H7 (cell line): ENCODE measurements at regions not wholly inside any gene's neighbourhood (a gene's known extent, or its start where the extent isn't known, plus 50 kb on each side); places are given as distances from the start of the nearest gene placed in this dataset.

Experiments
- DNase-seq: peaks from one replicate; pipeline ENCODE4 v3.0.0; 2012
- H3K27me3 ChIP-seq: 2 replicates; pipeline ENCODE4 v1.6.0; 2011; ENCODE audit warnings: mild to moderate bottlenecking, low read length; ENCODE audit not compliant: control insufficient read depth, insufficient read depth
- H3K36me3 ChIP-seq: replicated peaks from 2 replicates; pipeline ENCODE4 v1.5.1; 2011; ENCODE audit warnings: low read length; ENCODE audit not compliant: control insufficient read depth, insufficient read depth
- H3K4me3 ChIP-seq: 2 replicates; pipeline ENCODE4 v1.5.1; 2011; ENCODE audit warnings: low read depth, mild to moderate bottlenecking, control low read depth, low read length, moderate library complexity; ENCODE audit not compliant: insufficient read depth

DNA sequence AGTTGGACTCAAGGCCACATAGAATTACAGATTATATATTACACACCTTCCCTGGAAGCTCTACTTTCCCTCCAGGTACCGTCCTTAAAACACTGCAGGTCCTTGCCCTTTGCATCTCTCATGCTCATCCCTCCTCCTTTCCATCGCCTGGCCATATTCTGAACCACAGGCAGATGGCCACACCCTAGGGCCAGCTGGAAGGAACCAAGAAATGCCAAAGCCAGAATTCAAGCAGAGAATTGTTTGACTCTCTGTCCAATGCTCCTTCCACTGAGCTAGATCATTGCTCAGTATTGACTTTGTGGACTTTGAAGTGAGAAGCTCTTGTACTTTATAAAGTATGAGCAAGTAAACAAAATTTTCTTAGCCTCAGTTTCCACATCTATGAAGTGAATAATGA, 170.3 kb upstream of the SLC24A5 start:
- no peak for DNase-seq
- no peaks in the 10 kb centered on the region for H3K27me3 ChIP-seq
- no peaks in the 10 kb centered on the region for H3K36me3 ChIP-seq
- H3K4me3 ChIP-seq = no peak overlapping the region

DNA sequence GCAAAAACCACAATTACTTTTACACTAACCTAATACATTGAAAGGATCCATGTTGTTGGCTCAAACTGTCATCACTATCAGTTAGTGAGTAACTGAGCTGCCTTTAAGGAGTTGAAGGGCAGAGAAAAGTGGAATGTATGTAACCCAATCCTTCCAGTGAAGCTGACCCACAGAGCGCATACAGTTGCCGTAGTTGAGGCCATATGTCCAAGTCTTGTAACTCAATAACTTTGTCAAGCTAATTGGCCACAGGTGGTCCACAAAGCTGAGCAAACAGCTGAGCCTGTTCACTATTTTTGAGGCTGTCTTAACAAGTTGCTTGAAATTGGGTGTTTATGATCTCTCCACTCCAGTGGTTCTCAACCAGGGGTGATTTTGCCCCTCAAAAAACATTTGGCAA, 169.0 kb upstream of the SLC24A5 start:
- H3K27me3 ChIP-seq = no peaks in the 10 kb centered on the region
- H3K4me3 ChIP-seq = no peak overlapping the region
- DNase-seq = no peak
- no peaks in the 10 kb centered on the region for H3K36me3 ChIP-seq

GRCh38 chr15:47954196-47954595, 166.6 kb upstream of the SLC24A5 start:
- no peaks in the 10 kb centered on the region for H3K36me3 ChIP-seq
- no peak overlapping the region for H3K4me3 ChIP-seq
- H3K27me3 ChIP-seq = no peaks in the 10 kb centered on the region
- no peak for DNase-seq

DNA sequence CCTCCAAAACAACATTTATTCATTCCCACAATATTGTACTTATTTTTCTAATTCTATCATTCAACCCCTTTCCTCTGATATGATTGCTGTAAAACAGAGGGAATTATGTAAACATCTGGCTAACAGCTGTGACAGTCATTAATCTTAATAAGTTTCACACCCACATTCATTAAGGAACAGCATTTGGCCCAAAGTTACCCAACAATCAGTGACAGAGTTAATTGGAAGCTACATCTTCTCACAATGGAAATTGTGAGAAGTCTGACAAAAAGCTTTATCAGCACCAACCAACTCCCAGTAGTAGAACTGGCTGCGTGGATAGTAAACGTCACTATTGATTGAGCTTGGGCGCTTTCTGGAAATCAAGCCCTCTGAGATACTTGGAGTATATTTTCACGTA, 165.8 kb upstream of the SLC24A5 start:
- Histone ChIP-seq H3K36me3 (no peaks in the 10 kb centered on the region), H3K27me3 (no peaks in the 10 kb centered on the region), H3K4me3 (no peak overlapping the region)
- no peak for DNase-seq

DNA sequence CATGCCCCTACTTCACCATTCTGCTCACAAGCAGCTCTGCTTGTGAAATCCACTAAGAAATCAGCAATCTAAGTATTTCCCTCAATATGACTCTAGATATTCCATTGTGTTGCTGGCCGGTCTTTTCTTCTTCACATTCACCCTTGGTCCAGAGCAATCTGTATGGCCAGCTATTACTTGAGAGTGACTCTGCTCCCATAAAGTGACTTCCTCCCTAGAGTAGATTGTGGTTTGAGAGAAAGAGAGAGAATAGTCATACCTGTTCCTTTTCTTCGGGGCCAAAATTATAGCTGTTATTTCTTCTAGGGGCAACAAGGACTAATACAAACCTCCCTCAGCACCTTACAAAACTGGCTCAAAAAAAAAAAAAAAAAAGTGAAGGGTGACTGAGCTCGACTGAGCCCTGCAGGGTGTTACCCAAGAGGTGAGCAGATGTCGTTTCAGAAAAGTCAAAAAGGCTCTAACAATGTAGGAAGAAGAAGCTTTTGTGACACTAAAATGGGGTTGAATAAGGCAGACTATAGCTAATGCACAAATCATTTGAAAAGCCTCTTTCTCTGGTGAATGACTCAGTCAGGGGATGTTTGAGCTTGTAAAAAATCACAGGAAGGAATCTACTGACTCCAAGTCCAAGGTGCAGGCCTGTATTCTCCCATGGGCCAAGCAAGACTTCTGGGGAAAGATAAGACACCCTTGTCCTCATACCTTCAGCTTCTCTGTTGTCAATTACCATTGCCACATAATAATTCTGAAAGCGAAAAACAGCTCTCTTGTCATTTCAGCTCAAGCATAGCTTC, 161.0 kb upstream of the SLC24A5 start:
- H3K4me3 ChIP-seq = no peak overlapping the region
- no peaks in the 10 kb centered on the region for H3K36me3 ChIP-seq
- DNase-seq = no peak
- H3K27me3 ChIP-seq = no peaks in the 10 kb centered on the region

- no peaks in the 10 kb centered on the region for H3K27me3 ChIP-seq
- H3K36me3 ChIP-seq = no peaks in the 10 kb centered on the region
- DNase-seq = no peak
- no peak overlapping the region for H3K4me3 ChIP-seq
These were observed 159.2 kb upstream of the SLC24A5 start for GRCh38 chr15:47961401-47962090.

GRCh38 chr15:47963265-47963664, 157.5 kb upstream of the SLC24A5 start:
- H3K27me3 ChIP-seq = no peaks in the 10 kb centered on the region
- H3K36me3 ChIP-seq = no peaks in the 10 kb centered on the region
- H3K4me3 ChIP-seq = no peak overlapping the region
- DNase-seq = no peak

DNA sequence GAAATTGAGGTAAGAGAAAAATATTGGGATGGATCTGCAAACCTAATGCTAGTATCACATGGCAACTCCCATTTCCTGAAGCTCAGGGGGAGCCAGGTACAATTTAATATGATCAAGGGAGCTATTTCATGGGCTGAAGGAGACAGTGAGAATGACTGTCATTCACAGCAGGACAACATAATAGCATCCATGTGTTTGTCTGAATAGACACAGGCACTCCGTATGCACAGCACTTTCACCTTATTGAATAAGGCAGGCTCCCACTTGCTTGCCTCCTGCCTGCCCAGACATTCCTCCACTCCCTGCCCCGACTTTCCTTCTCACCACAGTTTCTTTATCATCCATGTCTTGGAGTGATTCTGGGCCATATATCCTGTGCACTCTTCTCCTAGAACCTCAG, 156.6 kb upstream of the SLC24A5 start:
- H3K36me3 ChIP-seq = no peaks in the 10 kb centered on the region
- H3K4me3 ChIP-seq = no peak overlapping the region
- no peak for DNase-seq
- H3K27me3 ChIP-seq = no peaks in the 10 kb centered on the region

GRCh38 chr15:47965297-47965696, 155.5 kb upstream of the SLC24A5 start:
- H3K27me3 ChIP-seq = no peaks in the 10 kb centered on the region
- no peak overlapping the region for H3K4me3 ChIP-seq
- no peak for DNase-seq
- no peaks in the 10 kb centered on the region for H3K36me3 ChIP-seq

- DNase-seq = no peak
- H3K27me3 ChIP-seq = no peaks in the 10 kb centered on the region
- no peaks in the 10 kb centered on the region for H3K36me3 ChIP-seq
- no peak overlapping the region for H3K4me3 ChIP-seq
These were observed 152.2 kb upstream of the SLC24A5 start for GRCh38 chr15:47968593-47968992.

- no peak overlapping the region for H3K4me3 ChIP-seq
- DNase-seq = no peak
- H3K36me3 ChIP-seq = no peaks in the 10 kb centered on the region
- H3K27me3 ChIP-seq = no peaks in the 10 kb centered on the region
These were observed 149.2 kb upstream of the SLC24A5 start for GRCh38 chr15:47971637-47972036.

- DNase-seq = no peak
- Histone ChIP-seq H3K4me3 (no peak overlapping the region), H3K27me3 (no peaks in the 10 kb centered on the region), H3K36me3 (no peaks in the 10 kb centered on the region)
These were observed 148.1 kb upstream of the SLC24A5 start for GRCh38 chr15:47972738-47973137.

DNA sequence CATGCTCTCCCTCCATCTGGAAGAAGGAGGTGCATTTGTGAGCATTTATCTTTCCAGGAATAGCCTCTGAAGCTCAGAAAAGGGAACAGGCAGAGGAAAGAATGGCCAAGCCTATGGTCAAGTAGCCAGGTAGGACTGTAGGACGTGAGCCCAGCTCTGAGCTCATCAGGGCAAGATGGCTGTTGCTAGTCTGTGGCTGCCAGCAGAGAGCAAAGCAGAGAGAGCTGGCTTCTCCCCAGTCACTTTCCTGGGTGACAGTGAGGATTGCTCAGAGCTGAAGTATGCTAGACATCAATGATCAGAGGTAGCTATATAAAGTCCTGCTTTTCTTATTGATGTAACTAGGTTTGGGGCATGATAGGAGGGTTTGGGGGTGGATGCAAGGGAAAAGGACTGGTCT, 146.1 kb upstream of the SLC24A5 start:
- Histone ChIP-seq H3K36me3 (no peaks in the 10 kb centered on the region), H3K4me3 (no peak overlapping the region), H3K27me3 (no peaks in the 10 kb centered on the region)
- DNase-seq = no peak

DNA sequence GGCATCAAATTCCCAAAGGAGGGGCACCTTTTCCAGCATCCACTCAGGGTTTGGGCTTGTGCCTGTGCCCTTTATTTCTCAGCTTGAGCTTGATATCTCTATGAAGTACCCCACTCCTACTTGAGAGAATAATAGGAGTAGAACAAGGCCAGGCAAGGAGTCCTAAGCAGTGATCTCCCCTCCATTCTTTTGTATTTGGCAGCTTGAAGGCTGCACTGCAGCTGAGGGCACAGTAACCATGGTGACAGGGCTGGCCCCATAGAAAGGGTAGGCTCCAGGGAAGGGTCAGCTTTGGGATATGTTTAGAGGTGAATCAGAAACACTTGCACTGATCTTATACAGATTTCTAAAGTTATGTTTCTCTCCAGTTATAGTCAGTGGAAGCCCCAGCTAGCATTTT, 145.4 kb upstream of the SLC24A5 start:
- H3K27me3 ChIP-seq = no peaks in the 10 kb centered on the region

DNA sequence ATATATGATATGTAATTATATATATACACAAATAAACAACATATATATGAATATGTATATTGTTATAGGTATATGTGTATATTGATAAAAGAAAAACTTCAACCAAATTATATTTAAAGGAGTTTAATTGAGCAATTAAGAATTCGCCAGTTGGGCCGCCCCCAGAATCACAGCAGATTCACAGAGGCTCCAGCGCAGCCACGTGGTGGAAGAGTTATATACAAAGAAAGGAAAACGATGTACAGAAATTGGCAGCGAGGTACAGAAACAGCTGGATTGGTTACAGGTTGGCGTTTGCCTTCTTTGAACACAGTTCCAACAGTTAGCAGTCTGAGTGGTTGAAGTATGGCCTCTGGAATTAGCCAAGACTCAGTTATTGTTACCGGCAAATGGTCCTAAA, 137.3 kb upstream of the SLC24A5 start:
- DNase-seq = no peak
- H3K27me3 ChIP-seq = no peaks in the 10 kb centered on the region
- no peaks in the 10 kb centered on the region for H3K36me3 ChIP-seq
- no peak overlapping the region for H3K4me3 ChIP-seq

More for the DNA sequence above, 145.4 kb upstream of the SLC24A5 start:
- Histone ChIP-seq H3K36me3 (no peaks in the 10 kb centered on the region), H3K4me3 (no peak overlapping the region)
- no peak for DNase-seq
